ENCODE measurements at regions not wholly inside any gene's neighbourhood (a gene's known extent, or its start where the extent isn't known, plus 50 kb on each side); places are given as distances from the start of the nearest gene placed in this dataset.
"Not testable (repeated sequence)": the region's sequence is repeated elsewhere in the genome, so short reads cannot be mapped to it uniquely, and the experiment has no call there.

- DNase-seq (ENCODE audit: low read depth) = no peak
- H3K4me3 ChIP-seq (ENCODE audit: control insufficient read depth, low read depth, low read length) = no peak overlapping the region
- no peak for TF ChIP-seq CTCF (IDR thresholded peaks at IDR 0.05; ENCODE audit: control insufficient read depth, insufficient read depth, low read depth, low read length, missing control alignments)
Observed at GRCh38 chr15:38111070-38111469, 141.6 kb upstream of the SPRED1 start.

- DNase-seq (ENCODE audit: low read depth) = no peak
- no peak overlapping the region for H3K4me3 ChIP-seq (ENCODE audit: control insufficient read depth, low read depth, low read length)
- TF ChIP-seq CTCF (IDR thresholded peaks at IDR 0.05; ENCODE audit: control insufficient read depth, insufficient read depth, low read depth, low read length, missing control alignments) = no peak
Observed at GRCh38 chr15:38112406-38112805, 140.2 kb upstream of the SPRED1 start.

- no peak for TF ChIP-seq CTCF (IDR thresholded peaks at IDR 0.05; ENCODE audit: control insufficient read depth, insufficient read depth, low read depth, low read length, missing control alignments)
- no peak overlapping the region for H3K4me3 ChIP-seq (ENCODE audit: control insufficient read depth, low read depth, low read length)
- no peak for DNase-seq (ENCODE audit: low read depth)
Observed at GRCh38 chr15:38115121-38115520, 137.5 kb upstream of the SPRED1 start.

- DNase-seq (ENCODE audit: low read depth) = no peak
- H3K4me3 ChIP-seq (ENCODE audit: control insufficient read depth, low read depth, low read length) = no peak overlapping the region
- TF ChIP-seq CTCF (IDR thresholded peaks at IDR 0.05; ENCODE audit: control insufficient read depth, insufficient read depth, low read depth, low read length, missing control alignments) = no peak
Observed at GRCh38 chr15:38117781-38118180, 134.9 kb upstream of the SPRED1 start.

- DNase-seq (ENCODE audit: low read depth) = not testable (repeated sequence)
Observed at GRCh38 chr15:38119865-38120264, 132.8 kb upstream of the SPRED1 start.

GRCh38 chr15:38127306-38127771, 125.3 kb upstream of the SPRED1 start:
- no peak for TF ChIP-seq CTCF (IDR thresholded peaks at IDR 0.05; ENCODE audit: control insufficient read depth, insufficient read depth, low read depth, low read length, missing control alignments)
- no peak overlapping the region for H3K4me3 ChIP-seq (ENCODE audit: control insufficient read depth, low read depth, low read length)
- DNase-seq (ENCODE audit: low read depth) = no peak

More at GRCh38 chr15:38119865-38120264, 132.8 kb upstream of the SPRED1 start:
- H3K4me3 ChIP-seq (ENCODE audit: control insufficient read depth, low read depth, low read length) = not testable (repeated sequence)

GRCh38 chr15:38128341-38128781, 124.3 kb upstream of the SPRED1 start:
- no peak for TF ChIP-seq CTCF (IDR thresholded peaks at IDR 0.05; ENCODE audit: control insufficient read depth, insufficient read depth, low read depth, low read length, missing control alignments)
- DNase-seq (ENCODE audit: low read depth) = no peak
- no peak overlapping the region for H3K4me3 ChIP-seq (ENCODE audit: control insufficient read depth, low read depth, low read length)

Data from AG09309 (cell line).